Duodenal mucosa (tissue), 2 donors: ENCODE measurements at regions not wholly inside any gene's neighbourhood (a gene's known extent, or its start where the extent isn't known, plus 50 kb on each side); places are given as distances from the start of the nearest gene placed in this dataset.

ENCODE experiments used
- H3K27ac ChIP-seq: one replicate; pipeline ENCODE4 v1.7.0; 2013; ENCODE audit warnings: low read depth, low read length
- H3K27me3 ChIP-seq, 2 donors: one replicate each; pipeline ENCODE4 v1.7.0; 2013; ENCODE audit warnings: low read length in 2 of 2, control low read depth in 1 of 2; ENCODE audit not compliant: insufficient read depth in 2 of 2, control insufficient read depth in 1 of 2
- H3K36me3 ChIP-seq, 2 donors: one replicate each; pipeline ENCODE4 v1.7.0; 2013; ENCODE audit warnings: low read length in 2 of 2, control low read depth in 1 of 2; ENCODE audit not compliant: insufficient read depth in 2 of 2, control insufficient read depth in 1 of 2
- H3K4me1 ChIP-seq, 2 donors: one replicate each; pipeline ENCODE4 v1.7.0; 2013; ENCODE audit warnings: low read length in 2 of 2, control low read depth in 1 of 2; ENCODE audit not compliant: insufficient read depth in 2 of 2, control insufficient read depth in 1 of 2
- H3K4me3 ChIP-seq, 2 donors: one replicate each; pipeline ENCODE4 v1.7.0; 2013; ENCODE audit warnings: low read length in 2 of 2, low read depth in 1 of 2
- H3K9ac ChIP-seq, 2 donors: one replicate each; pipeline ENCODE4 v1.7.0; 2013; ENCODE audit warnings: low read length in 2 of 2, low read depth in 1 of 2
- H3K9me3 ChIP-seq, 2 donors: one replicate each; pipeline ENCODE4 v1.7.0; 2013; ENCODE audit warnings: low read length in 2 of 2, control low read depth in 1 of 2; ENCODE audit not compliant: control insufficient read depth in 1 of 2

DNA sequence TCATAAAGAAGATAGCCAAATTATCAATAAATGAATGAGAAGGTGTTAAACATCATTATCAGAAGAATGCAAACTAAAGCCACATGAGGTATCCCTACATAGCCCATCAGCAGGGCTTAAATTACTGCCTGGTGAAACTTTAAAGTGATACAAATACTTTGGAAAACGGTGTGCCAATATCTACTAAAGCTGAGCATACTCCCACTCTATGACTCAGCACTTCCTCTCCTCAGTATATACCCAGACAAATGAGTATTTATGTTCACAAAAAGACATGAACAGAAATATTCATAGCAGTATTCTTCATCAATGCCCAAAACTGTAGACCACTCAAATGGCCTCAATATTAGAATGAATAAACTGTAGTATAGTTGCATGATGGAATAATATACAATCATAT is 284.6 kb upstream of the ZC3H12C start:
- H3K27me3 ChIP-seq = no peaks in the 10 kb centered on the region
- no peak overlapping the region for H3K4me3 ChIP-seq
- H3K9me3 ChIP-seq = no peaks in the 10 kb centered on the region
- no peak overlapping the region for H3K9ac ChIP-seq
- no peak overlapping the region for H3K27ac ChIP-seq
- no peaks in the 10 kb centered on the region for H3K36me3 ChIP-seq
- no peaks in the 10 kb centered on the region for H3K4me1 ChIP-seq

DNA sequence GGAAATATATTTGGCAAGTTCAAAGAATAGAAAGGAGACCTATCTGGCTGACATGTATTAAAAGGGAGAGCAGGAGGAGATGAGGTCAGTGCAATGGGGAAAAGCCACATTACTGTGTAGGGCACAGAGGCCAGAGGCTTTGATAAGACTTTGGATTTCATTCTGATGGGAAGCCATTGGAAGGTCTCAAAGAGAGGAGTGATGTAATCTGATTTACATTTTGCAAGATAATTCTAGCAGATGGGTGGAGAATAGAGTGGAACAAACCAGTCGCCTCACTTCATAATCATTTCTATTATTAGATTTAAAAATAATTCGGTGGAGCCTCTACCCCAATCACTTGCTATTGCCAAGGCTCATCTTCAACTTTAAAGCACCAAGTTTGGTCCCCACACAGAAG is 278.4 kb upstream of the ZC3H12C start:
- no peak overlapping the region for H3K4me3 ChIP-seq
- H3K27ac ChIP-seq = no peak overlapping the region
- H3K9me3 ChIP-seq = no peaks in the 10 kb centered on the region
- H3K27me3 ChIP-seq = no peaks in the 10 kb centered on the region
- no peaks in the 10 kb centered on the region for H3K36me3 ChIP-seq
- no peaks in the 10 kb centered on the region for H3K4me1 ChIP-seq
- H3K9ac ChIP-seq = no peak overlapping the region

GRCh38 chr11:109815500-109816150 is 277.6 kb upstream of the ZC3H12C start:
- Histone ChIP-seq H3K9ac (no peak overlapping the region), H3K27me3 (no peaks in the 10 kb centered on the region), H3K27ac (no peak overlapping the region), H3K4me1 (no peaks in the 10 kb centered on the region), H3K9me3 (no peaks in the 10 kb centered on the region), H3K36me3 (no peaks in the 10 kb centered on the region), H3K4me3 (no peak overlapping the region)

DNA sequence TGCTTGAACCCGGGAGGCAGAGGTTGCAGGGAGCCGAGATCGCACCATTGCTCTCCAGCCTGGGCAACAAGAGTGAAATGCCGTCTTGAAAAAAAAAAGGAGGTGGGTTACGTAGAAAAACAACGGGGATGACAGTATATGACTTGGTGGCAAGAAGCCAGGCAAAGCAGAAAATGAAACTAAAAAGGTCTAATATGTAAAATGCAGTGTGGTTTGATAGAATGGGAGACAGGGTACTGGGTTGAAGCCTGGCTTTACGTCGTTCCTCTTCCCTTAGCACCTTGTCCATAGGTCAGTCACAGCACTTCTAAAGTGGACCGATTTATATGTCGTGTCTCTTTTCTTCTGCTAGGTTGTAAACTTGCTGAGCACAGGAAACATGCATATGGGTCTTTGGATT is 274.9 kb upstream of the ZC3H12C start:
- Histone ChIP-seq H3K36me3 (no peaks in the 10 kb centered on the region), H3K4me1 (no peaks in the 10 kb centered on the region), H3K9me3 (no peaks in the 10 kb centered on the region), H3K9ac (no peak overlapping the region), H3K27me3 (no peaks in the 10 kb centered on the region), H3K4me3 (no peak overlapping the region), H3K27ac (no peak overlapping the region)

DNA sequence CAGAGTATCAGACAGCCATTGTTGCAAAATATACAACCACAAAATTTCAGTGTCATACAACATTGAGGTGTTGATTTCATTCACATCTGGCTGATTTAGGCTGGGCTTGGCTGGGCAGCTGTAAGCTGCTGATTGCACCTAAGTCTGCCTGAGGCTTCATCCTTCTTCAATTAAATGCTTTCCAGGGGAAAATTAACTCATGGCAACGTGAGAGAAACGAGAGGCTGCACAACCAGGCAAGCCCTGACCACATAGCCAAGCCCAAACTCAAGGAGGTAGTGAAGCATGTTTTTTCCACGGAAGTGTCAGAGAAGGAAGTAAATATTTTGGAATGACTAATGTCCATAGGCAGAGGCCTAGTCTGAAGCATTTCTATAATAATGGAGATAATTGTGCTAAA is 273.8 kb upstream of the ZC3H12C start:
- Histone ChIP-seq H3K4me1 (no peaks in the 10 kb centered on the region), H3K27me3 (no peaks in the 10 kb centered on the region), H3K4me3 (no peak overlapping the region), H3K27ac (no peak overlapping the region), H3K9ac (no peak overlapping the region), H3K36me3 (no peaks in the 10 kb centered on the region), H3K9me3 (no peaks in the 10 kb centered on the region)

- H3K36me3 ChIP-seq = no peaks in the 10 kb centered on the region
- H3K9ac ChIP-seq = no peak overlapping the region
- H3K4me1 ChIP-seq = no peaks in the 10 kb centered on the region
- no peaks in the 10 kb centered on the region for H3K27me3 ChIP-seq
- no peak overlapping the region for H3K27ac ChIP-seq
- no peaks in the 10 kb centered on the region for H3K9me3 ChIP-seq
- no peak overlapping the region for H3K4me3 ChIP-seq
These were observed 271.7 kb upstream of the ZC3H12C start for GRCh38 chr11:109821511-109821910.

DNA sequence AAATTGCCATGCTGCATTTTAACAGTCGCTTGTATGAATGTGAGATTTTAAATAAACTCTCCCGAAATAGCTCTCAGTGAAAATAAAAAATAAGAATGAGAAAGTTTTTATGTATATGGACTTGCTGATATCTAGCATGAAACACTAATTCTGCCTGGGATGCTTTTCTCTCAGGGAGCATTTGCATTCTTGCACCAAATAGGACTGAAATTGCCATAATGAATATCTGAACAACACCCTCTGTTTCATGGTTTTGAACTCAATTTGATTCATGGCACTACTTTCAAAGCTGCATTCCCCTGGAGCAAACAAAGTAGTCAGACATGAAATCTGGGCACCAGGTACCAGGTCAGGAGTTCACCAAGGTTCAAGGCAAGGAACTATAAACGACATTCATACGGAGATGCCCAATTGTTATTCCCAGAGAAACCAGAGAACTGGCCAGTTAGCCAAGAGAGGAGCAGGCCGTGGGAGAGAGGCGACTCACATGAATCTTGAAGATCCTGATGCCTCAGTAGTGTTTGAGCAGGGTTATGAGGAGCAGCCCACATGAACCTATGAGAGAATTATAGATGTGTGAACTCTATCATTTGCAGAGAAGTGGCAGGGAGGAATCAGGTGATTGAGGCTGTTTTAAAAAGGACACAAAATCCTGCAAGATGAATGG is 270.6 kb upstream of the ZC3H12C start:
- H3K9ac ChIP-seq = no peak overlapping the region
- no peaks in the 10 kb centered on the region for H3K4me1 ChIP-seq
- H3K27me3 ChIP-seq = no peaks in the 10 kb centered on the region
- H3K9me3 ChIP-seq = no peaks in the 10 kb centered on the region
- no peaks in the 10 kb centered on the region for H3K36me3 ChIP-seq
- no peak overlapping the region for H3K27ac ChIP-seq
- H3K4me3 ChIP-seq = no peak overlapping the region

GRCh38 chr11:109828387-109828786 is 264.8 kb upstream of the ZC3H12C start:
- Histone ChIP-seq H3K36me3 (no peaks in the 10 kb centered on the region), H3K9me3 (no peaks in the 10 kb centered on the region)

DNA sequence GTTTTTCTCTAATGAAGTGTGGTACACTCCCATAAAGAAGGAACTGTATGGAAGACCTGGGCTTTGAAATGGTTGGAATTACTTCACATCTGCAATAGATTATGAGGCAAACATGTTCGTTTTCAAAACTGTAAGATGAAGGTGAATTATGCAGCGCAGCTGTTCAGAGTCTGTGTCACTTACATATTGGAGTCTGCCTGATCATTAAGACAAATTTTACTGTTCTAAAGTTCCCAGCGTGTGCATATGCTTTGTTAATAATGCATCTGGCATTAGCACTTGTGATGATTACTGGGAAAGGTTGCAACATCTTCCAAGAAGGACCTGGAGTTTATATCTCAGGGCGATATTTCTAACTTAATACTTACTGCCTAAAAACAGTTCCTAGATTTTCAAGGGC is 255.2 kb upstream of the ZC3H12C start:
- no peaks in the 10 kb centered on the region for H3K9me3 ChIP-seq
- no peak overlapping the region for H3K4me3 ChIP-seq

More at GRCh38 chr11:109828387-109828786, 264.8 kb upstream of the ZC3H12C start:
- Histone ChIP-seq H3K4me1 (no peaks in the 10 kb centered on the region), H3K27ac (no peak overlapping the region), H3K27me3 (no peaks in the 10 kb centered on the region), H3K4me3 (no peak overlapping the region), H3K9ac (no peak overlapping the region)

DNA sequence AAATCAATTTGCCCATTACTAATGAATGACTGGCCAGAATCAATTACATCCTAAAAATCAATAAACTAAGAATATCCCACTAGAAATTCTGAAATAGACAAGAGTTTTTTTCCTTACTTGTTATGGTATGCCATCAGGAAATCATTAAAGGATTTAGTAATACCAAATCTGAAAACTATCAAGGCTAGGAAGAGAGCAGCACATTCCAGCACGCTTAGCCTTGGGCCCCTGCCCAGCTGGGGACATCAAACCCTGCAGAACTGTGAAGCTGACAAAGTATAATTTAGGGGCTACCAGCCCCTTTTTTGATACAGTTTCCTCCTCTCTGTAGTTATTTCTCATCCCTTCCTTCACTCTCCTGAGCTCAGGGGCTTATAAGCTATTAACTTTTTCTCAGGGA is 247.8 kb upstream of the ZC3H12C start:
- Histone ChIP-seq H3K4me3 (no peak overlapping the region), H3K27me3 (no peaks in the 10 kb centered on the region), H3K36me3 (no peaks in the 10 kb centered on the region), H3K4me1 (no peaks in the 10 kb centered on the region), H3K9me3 (no peaks in the 10 kb centered on the region), H3K27ac (no peak overlapping the region), H3K9ac (no peak overlapping the region)

More for the DNA sequence above, 255.2 kb upstream of the ZC3H12C start:
- no peak overlapping the region for H3K9ac ChIP-seq
- H3K27me3 ChIP-seq = no peaks in the 10 kb centered on the region
- no peak overlapping the region for H3K27ac ChIP-seq
- no peaks in the 10 kb centered on the region for H3K36me3 ChIP-seq
- no peaks in the 10 kb centered on the region for H3K4me1 ChIP-seq
